Testis (tissue), 2 donors: ENCODE measurements at regions not wholly inside any gene's neighbourhood (a gene's known extent, or its start where the extent isn't known, plus 50 kb on each side); places are given as distances from the start of the nearest gene placed in this dataset.

Experiments used
- DNase-seq: peaks from one replicate; pipeline ENCODE4 v3.0.0-alpha.2; 2019
- H3K27ac ChIP-seq, 2 donors: fragments of 200-600 bp; sonication (generic); one replicate each; pipeline ENCODE4 v1.5.1; 2019
- H3K27me3 ChIP-seq: fragments of 200-600 bp; sonication (generic); one replicate; pipeline ENCODE4 v1.5.1; 2019
- H3K36me3 ChIP-seq: fragments of 200-600 bp; sonication (generic); one replicate; pipeline ENCODE4 v1.5.1; 2017; ENCODE audit warnings: low read depth; ENCODE audit errors: missing control alignments
- H3K4me1 ChIP-seq: fragments of 200-600 bp; sonication (generic); one replicate; pipeline ENCODE4 v1.5.1; 2019
- H3K4me3 ChIP-seq, 2 donors: fragments of 200-600 bp; sonication (generic); one replicate each; pipeline ENCODE4 v1.5.1; 2017 to 2019
- H3K9me3 ChIP-seq: fragments of 200-600 bp; sonication (generic); one replicate; pipeline ENCODE4 v1.5.1; 2017
- CTCF ChIP-seq, 3 experiments: fragments of 450-650 bp in 2 of 3; fragments of 200-600 bp in 1 of 3; sonication (generic) in 1 of 3; IDR thresholded peaks; one replicate each; pipeline ENCODE4 v1.5.1; 2016 to 2019; ENCODE audit warnings: antibody characterized with exemption in 3 of 3, mild to moderate bottlenecking in 2 of 3, moderate library complexity in 1 of 3
- POLR2A ChIP-seq: fragments of 450-650 bp; IDR thresholded peaks from one replicate; pipeline ENCODE4 v1.6.1; 2017; ENCODE audit warnings: antibody characterized with exemption, mild to moderate bottlenecking, moderate library complexity
- WGBS, 2 donors: methylation state at CpG; one replicate each; pipeline ENCODE4 v1.1.5; 2018; 5-methylcytosine and 5-hydroxymethylcytosine counted together
- intact Hi-C: fragments of 100-400 bp; cut with DNase I; formaldehyde crosslinking; loops from one replicate; pipeline ENCODE4 v1.15.1; 2023; ENCODE audit warnings: low total_unique reads

GRCh38 chr6:132937466-132937906 lies 123.1 kb downstream of the RPS12 start:
- intact Hi-C loops, result no loop called here
- TF ChIP-seq CTCF (IDR thresholded peaks at IDR 0.05), result peak in 2 of 3 experiments; percentile 31 to 36
- no peak for TF ChIP-seq POLR2A
- 30 to 46% methylated on average over 5 of the region's 5 CpGs for WGBS, 2 donors
- H3K27ac ChIP-seq, result no peak overlapping the region
- H3K4me3 ChIP-seq, result no peak overlapping the region
- H3K36me3 ChIP-seq, result no peaks in the 10 kb centered on the region
- H3K4me1 ChIP-seq, result no peaks in the 10 kb centered on the region
- H3K9me3 ChIP-seq, result no peaks in the 10 kb centered on the region
- DNase-seq, result peak; percentile 70
- no peaks in the 10 kb centered on the region for H3K27me3 ChIP-seq

- 64 to 68% methylated on average over 5 of the region's 5 CpGs for WGBS, 2 donors
- no peaks in the 10 kb centered on the region for H3K27me3 ChIP-seq
- DNase-seq, result no peak
- H3K27ac ChIP-seq, result no peak overlapping the region
- H3K36me3 ChIP-seq, result no peaks in the 10 kb centered on the region
- TF ChIP-seq CTCF (IDR thresholded peaks at IDR 0.05) (no peak), POLR2A (no peak)
- no peak overlapping the region for H3K4me3 ChIP-seq
- intact Hi-C loops, result no loop called here
- no peaks in the 10 kb centered on the region for H3K9me3 ChIP-seq
- H3K4me1 ChIP-seq, result no peaks in the 10 kb centered on the region
Measured at GRCh38 chr6:132948889-132949288, 134.5 kb downstream of the RPS12 start.

- intact Hi-C loops, result no loop called here
- 89 to 93% methylated on average over 3 of the region's 3 CpGs for WGBS, 2 donors
- no peaks in the 10 kb centered on the region for H3K9me3 ChIP-seq
- no peak overlapping the region for H3K27ac ChIP-seq
- no peak for DNase-seq
- no peaks in the 10 kb centered on the region for H3K36me3 ChIP-seq
- H3K4me3 ChIP-seq, result no peak overlapping the region
- H3K4me1 ChIP-seq, result no peaks in the 10 kb centered on the region
- TF ChIP-seq CTCF (IDR thresholded peaks at IDR 0.05) (no peak), POLR2A (no peak)
- no peaks in the 10 kb centered on the region for H3K27me3 ChIP-seq
Measured at GRCh38 chr6:132950566-132950965, 136.2 kb downstream of the RPS12 start.

- H3K4me1 ChIP-seq, result no peaks in the 10 kb centered on the region
- no peak for DNase-seq
- WGBS, 2 donors, result 72 to 77% methylated on average over 6 of the region's 6 CpGs
- no peak for TF ChIP-seq POLR2A
- no peak for TF ChIP-seq CTCF (IDR thresholded peaks at IDR 0.05)
- H3K36me3 ChIP-seq, result no peaks in the 10 kb centered on the region
- no peaks in the 10 kb centered on the region for H3K27me3 ChIP-seq
- H3K4me3 ChIP-seq, result no peak overlapping the region
- intact Hi-C loops, result no loop called here
- H3K27ac ChIP-seq, result no peak overlapping the region
- no peaks in the 10 kb centered on the region for H3K9me3 ChIP-seq
Measured at GRCh38 chr6:132952031-132952867, 137.9 kb downstream of the RPS12 start.

GRCh38 chr6:132952986-132953385 lies 138.6 kb downstream of the RPS12 start:
- 70 to 77% methylated on average over 3 of the region's 3 CpGs for WGBS, 2 donors
- H3K27me3 ChIP-seq, result no peaks in the 10 kb centered on the region
- no peak for DNase-seq
- no peak overlapping the region for H3K4me3 ChIP-seq
- no peak overlapping the region for H3K27ac ChIP-seq
- no peaks in the 10 kb centered on the region for H3K36me3 ChIP-seq
- intact Hi-C loops, result no loop called here
- H3K9me3 ChIP-seq, result no peaks in the 10 kb centered on the region
- TF ChIP-seq POLR2A, result no peak
- TF ChIP-seq CTCF (IDR thresholded peaks at IDR 0.05), result no peak
- no peaks in the 10 kb centered on the region for H3K4me1 ChIP-seq
